Cardiac muscle cell (in vitro differentiated cells and primary cell): ENCODE measurements at regions not wholly inside any gene's neighbourhood (a gene's known extent, or its start where the extent isn't known, plus 50 kb on each side); places are given as distances from the start of the nearest gene placed in this dataset.
"Not testable (repeated sequence)": the region's sequence is repeated elsewhere in the genome, so short reads cannot be mapped to it uniquely, and the experiment has no call there.

Experiments
- DNase-seq, 2 donors: peaks; one replicate each; pipeline versions ENCODE4 v3.0.0 to v3.0.0-alpha.2; 2010 to 2017; ENCODE audit warnings: low read depth in 1 of 2, low spot score in 1 of 2
- H3K27ac ChIP-seq: fragments of 200-600 bp; sonication (generic); 2 replicates; pipeline ENCODE4 v1.5.1; 2016
- H3K27me3 ChIP-seq: fragments of 200-600 bp; sonication (generic); 2 replicates; pipeline ENCODE4 v1.6.0; 2016; ENCODE audit warnings: control low read depth
- H3K36me3 ChIP-seq: fragments of 200-600 bp; sonication (generic); 2 replicates; pipeline ENCODE4 v1.5.1; 2016; ENCODE audit warnings: control low read depth
- H3K4me1 ChIP-seq: fragments of 200-600 bp; sonication (generic); 2 replicates; pipeline ENCODE4 v1.8.1; 2017; ENCODE audit warnings: low read depth, mild to moderate bottlenecking, mixed run types
- H3K4me3 ChIP-seq: fragments of 200-600 bp; sonication (generic); 2 replicates; pipeline ENCODE4 v1.5.1; 2016; ENCODE audit warnings: mild to moderate bottlenecking
- H3K9me3 ChIP-seq: fragments of 200-600 bp; sonication (generic); 2 replicates; pipeline ENCODE4 v1.5.1; 2017; ENCODE audit warnings: low read depth, mild to moderate bottlenecking, control low read depth
- CTCF ChIP-seq: IDR thresholded peaks from 2 replicates; pipeline ENCODE4 v1.5.1; 2012; ENCODE audit warnings: low read depth, mild to moderate bottlenecking, low read length

GRCh38 chr12:76176940-76177339, 92.5 kb upstream of the NAP1L1 start:
- Histone ChIP-seq H3K27ac (no peak overlapping the region), H3K4me1 (no peaks in the 10 kb centered on the region), H3K9me3 (no peaks in the 10 kb centered on the region), H3K36me3 (no peaks in the 10 kb centered on the region), H3K27me3 (no peaks in the 10 kb centered on the region), H3K4me3 (no peak overlapping the region)
- no peak for DNase-seq
- no peak for TF ChIP-seq CTCF

DNA sequence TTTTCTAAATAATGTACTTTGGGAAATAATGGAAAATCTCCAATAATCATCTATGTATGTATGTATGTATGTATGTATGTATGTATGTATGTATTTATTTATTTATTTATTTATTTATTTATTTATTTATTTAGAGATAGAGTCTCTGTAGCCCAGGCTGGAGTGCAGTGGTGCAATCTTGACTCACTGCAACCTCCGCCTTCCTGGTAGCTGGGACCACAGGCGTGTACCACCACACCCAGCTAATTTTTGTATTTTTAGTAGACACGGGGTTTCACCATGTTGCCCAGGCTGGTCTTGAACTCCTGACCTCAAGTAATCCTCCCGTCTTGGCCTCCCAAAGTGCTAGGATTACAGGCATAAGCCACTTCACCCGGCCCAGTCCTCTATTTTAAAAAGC, 91.5 kb upstream of the NAP1L1 start:
- H3K9me3 ChIP-seq, H3K36me3 ChIP-seq, H3K4me3 ChIP-seq, H3K4me1 ChIP-seq, DNase-seq, H3K27me3 ChIP-seq, H3K27ac ChIP-seq: not testable (repeated sequence)

DNA sequence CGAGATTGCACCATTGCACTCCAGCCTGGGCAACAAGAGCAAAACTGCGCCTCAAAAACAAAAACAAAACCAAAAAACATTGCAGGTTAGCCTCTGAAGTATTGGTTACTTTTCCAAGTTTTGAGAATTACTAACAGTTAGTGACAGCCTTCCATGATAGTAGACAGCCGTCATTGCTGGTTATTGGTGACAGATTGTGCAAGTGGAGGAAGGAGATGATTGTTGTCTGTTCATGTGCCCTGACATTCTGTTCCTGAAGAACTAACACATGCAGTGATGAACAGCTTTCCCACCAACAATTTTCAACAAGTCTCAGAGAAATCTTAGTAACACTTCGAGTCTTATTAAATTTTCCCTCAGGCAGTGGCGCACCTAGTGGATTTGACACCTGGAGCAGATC, 89.3 kb upstream of the NAP1L1 start:
- H3K4me3 ChIP-seq = no peak overlapping the region
- H3K27me3 ChIP-seq = no peaks in the 10 kb centered on the region
- DNase-seq = no peak
- H3K36me3 ChIP-seq = no peaks in the 10 kb centered on the region
- H3K4me1 ChIP-seq = no peaks in the 10 kb centered on the region
- H3K9me3 ChIP-seq = no peaks in the 10 kb centered on the region
- TF ChIP-seq CTCF = no peak
- H3K27ac ChIP-seq = no peak overlapping the region

DNA sequence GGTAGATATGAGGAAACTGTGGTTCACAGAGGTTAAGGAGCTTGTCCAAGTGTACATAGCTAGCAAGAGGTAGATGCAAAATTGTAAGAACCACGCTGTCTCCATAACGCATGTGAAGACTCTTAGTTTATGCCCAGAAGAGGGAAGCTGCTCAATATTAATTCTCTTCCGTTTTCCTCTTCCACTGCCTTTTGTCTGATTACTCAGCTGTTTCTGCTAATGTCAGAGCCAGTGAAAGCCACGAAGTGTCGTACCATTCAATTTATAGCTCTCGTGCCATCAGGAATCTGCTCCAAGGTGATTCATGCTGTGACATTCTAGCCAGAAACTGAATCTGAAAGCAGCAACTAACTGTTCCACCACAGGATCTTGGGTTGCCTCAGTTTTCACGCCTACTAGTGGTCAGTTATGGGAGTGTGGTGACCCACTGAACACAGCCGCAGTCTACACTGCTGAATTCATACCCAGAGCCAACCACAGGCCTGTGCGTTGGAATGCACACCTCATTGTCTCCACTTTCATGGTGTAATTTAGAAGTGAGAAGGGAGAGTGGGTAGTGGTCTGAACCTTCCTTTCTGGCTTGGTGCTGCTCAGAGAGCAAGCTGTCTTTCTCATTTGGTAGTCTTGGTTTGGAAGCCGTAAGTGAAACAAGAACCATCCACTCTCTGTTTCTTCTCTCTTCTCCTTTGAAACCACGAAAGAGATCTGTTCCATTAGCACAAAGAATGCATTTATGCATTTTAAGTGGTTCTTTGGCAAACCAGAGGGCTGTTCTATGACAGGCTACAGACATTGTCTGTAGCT, 74.2 kb upstream of the NAP1L1 start:
- peak; percentile 62 to 70 for DNase-seq
- Histone ChIP-seq H3K36me3 (no peaks in the 10 kb centered on the region), H3K27me3 (no peaks in the 10 kb centered on the region), H3K4me1 (peaks cover 3% of the 10 kb centered on the region), H3K27ac (no peak overlapping the region), H3K9me3 (no peaks in the 10 kb centered on the region), H3K4me3 (no peak overlapping the region)
- peak; percentile 74 for TF ChIP-seq CTCF

- no peak for DNase-seq
- H3K36me3 ChIP-seq = no peaks in the 10 kb centered on the region
- TF ChIP-seq CTCF = no peak
- H3K4me1 ChIP-seq = peaks cover 9% of the 10 kb centered on the region
- H3K9me3 ChIP-seq = no peaks in the 10 kb centered on the region
- no peaks in the 10 kb centered on the region for H3K27me3 ChIP-seq
- H3K27ac ChIP-seq = peak overlapping the region; percentile 8
- H3K4me3 ChIP-seq = no peak overlapping the region
Observed at GRCh38 chr12:76156726-76157125, 72.2 kb upstream of the NAP1L1 start.

- Histone ChIP-seq H3K9me3 (no peaks in the 10 kb centered on the region), H3K27ac (peak overlapping the region; percentile 8), H3K36me3 (no peaks in the 10 kb centered on the region), H3K4me1 (peaks cover 10% of the 10 kb centered on the region), H3K27me3 (no peaks in the 10 kb centered on the region), H3K4me3 (no peak overlapping the region)
- TF ChIP-seq CTCF = no peak
- no peak for DNase-seq
Observed at GRCh38 chr12:76156314-76156713, 71.8 kb upstream of the NAP1L1 start.
